HepG2 (cell line): ENCODE measurements at regions not wholly inside any gene's neighbourhood (a gene's known extent, or its start where the extent isn't known, plus 50 kb on each side); places are given as distances from the start of the nearest gene placed in this dataset.

ENCODE experiments used
- ATAC-seq: fragments of 200-7000 bp; cut with Tn5 transposase; 3 replicates; pipeline ENCODE4 v1.9.1; 2020; ENCODE audit warnings: mild to moderate bottlenecking, moderate library complexity
- BruUV-seq: library from RNA; stranded (reverse); fragments of 400-500 nt; replicated peaks from 2 replicates; lab custom pipeline; 2021; lab: Mats Ljungman, UMichigan
- CTCF ChIA-PET: fragments of 300-600 bp; formaldehyde crosslinking; extraction: SDS; loops from one replicate; lab custom pipeline; 2021; ENCODE audit warnings: low total read pairs, inconsistent platforms, low intra/inter-chr PET ratio; lab: Yijun Ruan, JAX
- POLR2A ChIA-PET: fragments of 350-600 bp; sonication (Branson Sonifier 250); formaldehyde crosslinking; loops from one replicate; lab custom pipeline; 2020; ENCODE audit warnings: antibody characterized with exemption, inconsistent platforms; lab: Yijun Ruan, JAX
- DNase-seq: peaks from one replicate; pipeline ENCODE4 v3.0.0-alpha.2; 2015; ENCODE audit warnings: low spot score
- FAIRE-seq: peaks from 3 replicates; lab custom pipeline; 2011; peaks lifted over from hg19 to GRCh38; lab: Jason Lieb, UNC
- H2AFZ ChIP-seq: one replicate; pipeline ENCODE4 v1.6.1; 2011; ENCODE audit warnings: low read length, inconsistent platforms
- H3K27ac ChIP-seq: fragments of 300-600 bp; 3 replicates; pipeline ENCODE4 v1.8.0; 2011; ENCODE audit warnings: mixed run types, mild to moderate bottlenecking, mixed read lengths, low read length, inconsistent platforms; ENCODE audit not compliant: insufficient read depth; ENCODE audit errors: extremely low read length
- H3K27me3 ChIP-seq, 2 experiments: fragments of 200-600 bp in 1 of 2; 2 replicates in 1 of 2; 3 replicates in 1 of 2; pipeline versions ENCODE4 v1.6.0 to v1.8.0; 2011; ENCODE audit warnings: low read length in 2 of 2, mild to moderate bottlenecking in 2 of 2, moderate library complexity in 2 of 2, inconsistent platforms in 1 of 2; ENCODE audit not compliant: insufficient read depth in 2 of 2, control insufficient read depth in 1 of 2
- H3K36me3 ChIP-seq, 2 experiments: fragments of 200-600 bp in 1 of 2; replicated peaks in 1 of 2; 2 replicates in 1 of 2; 3 replicates in 1 of 2; pipeline versions ENCODE4 v1.5.1 to v1.8.0; 2011; ENCODE audit warnings: low read length in 2 of 2, inconsistent platforms in 1 of 2; ENCODE audit not compliant: insufficient read depth in 2 of 2, control insufficient read depth in 1 of 2
- H3K4me1 ChIP-seq: 2 replicates; pipeline ENCODE4 v1.5.1; 2012; ENCODE audit warnings: low read length, inconsistent platforms; ENCODE audit not compliant: insufficient read depth
- H3K4me2 ChIP-seq: 2 replicates; pipeline ENCODE4 v1.6.0; 2011; ENCODE audit warnings: low read depth, low read length, inconsistent platforms
- H3K4me3 ChIP-seq, 3 experiments: fragments of 200-600 bp in 1 of 3; sonication (generic), shearing (Covaris generic) in 1 of 3; replicated peaks in 1 of 3; 2 replicates each; pipeline ENCODE4 v1.5.1; 2011 to 2016; ENCODE audit warnings: low read length in 3 of 3, inconsistent platforms in 2 of 3, low read depth in 2 of 3, mild to moderate bottlenecking in 2 of 3, control low read depth in 1 of 3, mixed read lengths in 1 of 3; ENCODE audit not compliant: insufficient read depth in 1 of 3
- H3K79me2 ChIP-seq: one replicate; pipeline ENCODE4 v1.6.1; 2011; ENCODE audit warnings: low read length, inconsistent platforms; ENCODE audit not compliant: insufficient read depth
- H3K9ac ChIP-seq: 2 replicates; pipeline ENCODE4 v1.6.0; 2011; ENCODE audit warnings: mild to moderate bottlenecking, low read depth, low read length, inconsistent platforms; ENCODE audit not compliant: insufficient read depth
- H3K9me3 ChIP-seq: 2 replicates; pipeline ENCODE4 v1.5.1; 2012; ENCODE audit warnings: mild to moderate bottlenecking, low read length
- H4K20me1 ChIP-seq: 2 replicates; pipeline ENCODE4 v1.6.0; 2011; ENCODE audit warnings: inconsistent platforms, mild to moderate bottlenecking, low read length, moderate library complexity; ENCODE audit not compliant: insufficient read depth
- DZIP1 ChIP-seq: sonication (generic); formaldehyde crosslinking; IDR thresholded peaks from 2 replicates; pipeline ENCODE4 v1.5.0; 2020; ENCODE audit warnings: mild to moderate bottlenecking, missing genetic modification reagents
- GMEB2 ChIP-seq: IDR thresholded peaks from 2 replicates; pipeline ENCODE4 v1.6.1; 2016; ENCODE audit warnings: missing biosample characterization, missing genetic modification reagents, low read depth
- HCFC1 ChIP-seq: fragments of 150-350 bp; IDR thresholded peaks from 2 replicates; pipeline ENCODE4 v1.6.1; 2014; ENCODE audit warnings: low read depth, low read length
- MTF1 ChIP-seq: sonication (generic); formaldehyde crosslinking; IDR thresholded peaks from 2 replicates; pipeline ENCODE4 v1.5.0; 2020; ENCODE audit warnings: missing genetic modification reagents
- NONO ChIP-seq, 2 experiments: fragments of 450-650 bp in 1 of 2; sonication (generic) in 1 of 2; formaldehyde crosslinking in 1 of 2; IDR thresholded peaks in 1 of 2; conservative IDR thresholded peaks in 1 of 2; 2 replicates each; pipeline versions ENCODE4 v1.6.1 to v1.8.0; 2017 to 2022; ENCODE audit warnings: mild to moderate bottlenecking in 1 of 2, missing genetic modification reagents in 1 of 2, moderate library complexity in 1 of 2
- PPARG ChIP-seq: conservative IDR thresholded peaks from 2 replicates; pipeline ENCODE4 v1.6.1; 2016; ENCODE audit warnings: missing biosample characterization, missing genetic modification reagents
- SPEN ChIP-seq: sonication (generic); formaldehyde crosslinking; IDR thresholded peaks from 2 replicates; pipeline ENCODE4 v1.5.1; 2020; ENCODE audit warnings: low read depth, mild to moderate bottlenecking, missing genetic modification reagents
- TCF7 ChIP-seq: sonication (generic); IDR thresholded peaks from 2 replicates; pipeline ENCODE4 v1.6.1; 2016; ENCODE audit warnings: antibody characterized with exemption, low read depth
- ZNF10 ChIP-seq: sonication (generic); formaldehyde crosslinking; IDR thresholded peaks from 2 replicates; pipeline ENCODE4 v1.4.0; 2020; ENCODE audit warnings: mild to moderate bottlenecking, low read depth, missing genetic modification reagents, borderline replicate concordance
- ZNF280B ChIP-seq: sonication (generic); formaldehyde crosslinking; IDR thresholded peaks from 2 replicates; pipeline ENCODE4 v1.5.0; 2020; ENCODE audit warnings: missing genetic modification reagents, mild to moderate bottlenecking, borderline replicate concordance
- ZNF501 ChIP-seq: sonication (generic); formaldehyde crosslinking; IDR thresholded peaks from 2 replicates; pipeline ENCODE4 v1.5.1; 2020; ENCODE audit warnings: mild to moderate bottlenecking, moderate library complexity, missing genetic modification reagents
- ZNF709 ChIP-seq: sonication (generic); formaldehyde crosslinking; IDR thresholded peaks from 2 replicates; pipeline ENCODE4 v1.5.0; 2020; ENCODE audit warnings: mild to moderate bottlenecking, missing genetic modification reagents
- ZNF720 ChIP-seq: sonication (generic); formaldehyde crosslinking; IDR thresholded peaks from 2 replicates; pipeline ENCODE4 v1.4.0; 2020; ENCODE audit warnings: missing genetic modification reagents
- whole genome bisulfite sequencing: methylation state at CpG from one replicate; pipeline ENCODE4 v1.1.6; 2017; ENCODE audit warnings: low lambda C conversion rate; 5-methylcytosine and 5-hydroxymethylcytosine counted together
- in situ Hi-C: cut with HindIII; loops from 2 replicates; pipeline ENCODE4 v1.10.0; 2017; ENCODE audit warnings: low pct_unique_long_range_greater_than_20kb; ENCODE audit not compliant: extremely low pct_ligation_motif_present
- intact Hi-C: fragments of 100-400 bp; cut with micrococcal nuclease; formaldehyde crosslinking; loops from one replicate; pipeline ENCODE4 v1.10.0; 2022; ENCODE audit not compliant: unreplicated experiment

- in situ Hi-C loops, result no loop called here
- H2AFZ ChIP-seq, result no peak overlapping the region
- WGBS, result 4% methylated on average over 3 of the region's 3 CpGs
- H3K9ac ChIP-seq, result no peak overlapping the region
- H3K27ac ChIP-seq, result no peak overlapping the region
- ATAC-seq (no peak), FAIRE-seq (no peak), DNase-seq (no peak)
- no peak overlapping the region for H3K4me3 ChIP-seq
- BruUV-seq, result no TSS peak
- no peaks in the 10 kb centered on the region for H4K20me1 ChIP-seq
- H3K27me3 ChIP-seq, result no peaks in the 10 kb centered on the region
- intact Hi-C loops, result no loop called here
- CTCF ChIA-PET, result no interaction called here
- no peaks in the 10 kb centered on the region for H3K4me1 ChIP-seq
- TF ChIP-seq HCFC1 (no peak), ZNF280B (CRISPR knock-in tag) (no peak), DZIP1 (CRISPR knock-in tag) (no peak), SPEN (CRISPR knock-in tag) (no peak), TCF7 (no peak), NONO (IDR thresholded peaks at IDR 0.05) (no peak), NONO (CRISPR knock-in tag; conservative IDR thresholded peaks at IDR 0.05) (no peak), ZNF709 (CRISPR knock-in tag) (no peak), MTF1 (no peak), ZNF10 (no peak), ZNF501 (CRISPR knock-in tag) (no peak), PPARG (CRISPR knock-in tag) (no peak), ZNF720 (CRISPR knock-in tag) (no peak), GMEB2 (CRISPR knock-in tag) (no peak)
- POLR2A ChIA-PET, result no interaction called here
- H3K4me2 ChIP-seq, result no peak overlapping the region
- no peaks in the 10 kb centered on the region for H3K36me3 ChIP-seq
- H3K9me3 ChIP-seq, result peaks cover 11% of the 10 kb centered on the region
- H3K79me2 ChIP-seq, result no peaks in the 10 kb centered on the region
These were observed 206.0 kb upstream of the ARHGAP24 start for GRCh38 chr4:85268961-85269360.
